PFSK-1 (cell line): ENCODE measurements at regions not wholly inside any gene's neighbourhood (a gene's known extent, or its start where the extent isn't known, plus 50 kb on each side); places are given as distances from the start of the nearest gene placed in this dataset.

Experiments
- FOXP2 ChIP-seq: optimal IDR thresholded peaks from 2 replicates; pipeline ENCODE3; 2011; ENCODE audit warnings: borderline replicate concordance, control low read depth, inconsistent platforms; ENCODE audit not compliant: insufficient read depth; ENCODE audit errors: extremely low read length, extremely low read depth
- POLR2AphosphoS5 ChIP-seq: IDR thresholded peaks from 2 replicates; pipeline ENCODE4 v1.6.1; 2012; ENCODE audit warnings: low read depth, mild to moderate bottlenecking, control low read depth, low read length, moderate library complexity
- SIN3A ChIP-seq: IDR thresholded peaks from 2 replicates; pipeline ENCODE4 v1.6.1; 2012; ENCODE audit warnings: mild to moderate bottlenecking, low read length, moderate library complexity, borderline replicate concordance; ENCODE audit not compliant: insufficient read depth
- TAF1 ChIP-seq: IDR thresholded peaks from 2 replicates; pipeline ENCODE4 v1.6.1; 2012; ENCODE audit warnings: low read length, control low read depth, borderline replicate concordance; ENCODE audit not compliant: insufficient read depth
- TF ChIP-seq, protein P1 (sequence below), 2 experiments: IDR thresholded peaks; 2 replicates each; pipeline versions ENCODE4 v1.6.1 to v1.8.0; 2011 to 2012; ENCODE audit warnings: low read depth in 2 of 2, low read length in 2 of 2, control low read depth in 1 of 2, inconsistent platforms in 1 of 2, mild to moderate bottlenecking in 1 of 2, moderate library complexity in 1 of 2; ENCODE audit not compliant: insufficient read depth in 1 of 2

DNA sequence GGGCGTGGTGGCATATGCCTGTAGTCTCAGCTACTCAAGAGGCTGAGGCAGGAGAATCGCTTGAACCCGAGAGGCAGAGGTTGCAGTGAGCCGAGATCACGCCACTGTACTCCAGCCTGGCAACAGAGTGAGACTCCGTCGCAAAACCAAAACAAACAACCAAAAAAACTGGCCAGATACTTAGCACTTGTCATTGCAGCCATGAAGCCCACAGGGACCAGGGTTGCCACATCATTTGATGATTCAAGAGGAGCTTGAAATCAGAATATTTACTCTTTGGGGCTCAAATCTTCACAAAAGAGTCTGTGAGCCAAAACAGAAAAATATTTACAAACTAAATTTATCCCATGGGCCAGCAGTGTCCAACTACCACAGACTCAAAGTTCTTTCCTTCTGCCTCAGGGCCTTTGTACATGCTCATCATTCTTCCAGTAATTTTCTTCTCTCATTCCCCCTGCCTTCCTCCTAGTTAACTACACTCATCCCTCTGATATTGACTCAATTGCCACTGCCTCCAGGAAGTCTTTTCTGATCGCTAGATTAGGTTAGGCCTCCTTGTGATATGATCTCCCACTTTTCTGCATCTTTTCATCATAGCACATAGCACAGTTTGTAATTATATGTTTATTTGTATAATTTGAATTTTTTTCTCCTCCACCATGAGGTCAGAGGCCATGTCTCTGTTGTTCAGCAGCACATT, 130.8 kb upstream of the PLEKHG7 start:
- TF ChIP-seq FOXP2 (no peak), POLR2AphosphoS5 (no peak), SIN3A (no peak)
- TF ChIP-seq, protein P1, sequence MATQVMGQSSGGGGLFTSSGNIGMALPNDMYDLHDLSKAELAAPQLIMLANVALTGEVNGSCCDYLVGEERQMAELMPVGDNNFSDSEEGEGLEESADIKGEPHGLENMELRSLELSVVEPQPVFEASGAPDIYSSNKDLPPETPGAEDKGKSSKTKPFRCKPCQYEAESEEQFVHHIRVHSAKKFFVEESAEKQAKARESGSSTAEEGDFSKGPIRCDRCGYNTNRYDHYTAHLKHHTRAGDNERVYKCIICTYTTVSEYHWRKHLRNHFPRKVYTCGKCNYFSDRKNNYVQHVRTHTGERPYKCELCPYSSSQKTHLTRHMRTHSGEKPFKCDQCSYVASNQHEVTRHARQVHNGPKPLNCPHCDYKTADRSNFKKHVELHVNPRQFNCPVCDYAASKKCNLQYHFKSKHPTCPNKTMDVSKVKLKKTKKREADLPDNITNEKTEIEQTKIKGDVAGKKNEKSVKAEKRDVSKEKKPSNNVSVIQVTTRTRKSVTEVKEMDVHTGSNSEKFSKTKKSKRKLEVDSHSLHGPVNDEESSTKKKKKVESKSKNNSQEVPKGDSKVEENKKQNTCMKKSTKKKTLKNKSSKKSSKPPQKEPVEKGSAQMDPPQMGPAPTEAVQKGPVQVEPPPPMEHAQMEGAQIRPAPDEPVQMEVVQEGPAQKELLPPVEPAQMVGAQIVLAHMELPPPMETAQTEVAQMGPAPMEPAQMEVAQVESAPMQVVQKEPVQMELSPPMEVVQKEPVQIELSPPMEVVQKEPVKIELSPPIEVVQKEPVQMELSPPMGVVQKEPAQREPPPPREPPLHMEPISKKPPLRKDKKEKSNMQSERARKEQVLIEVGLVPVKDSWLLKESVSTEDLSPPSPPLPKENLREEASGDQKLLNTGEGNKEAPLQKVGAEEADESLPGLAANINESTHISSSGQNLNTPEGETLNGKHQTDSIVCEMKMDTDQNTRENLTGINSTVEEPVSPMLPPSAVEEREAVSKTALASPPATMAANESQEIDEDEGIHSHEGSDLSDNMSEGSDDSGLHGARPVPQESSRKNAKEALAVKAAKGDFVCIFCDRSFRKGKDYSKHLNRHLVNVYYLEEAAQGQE (IDR thresholded peaks at IDR 0.05; ENCODE audit: insufficient read depth in 1 of 2, low read depth in 2 of 2, low read length in 2 of 2), result no peak

DNA sequence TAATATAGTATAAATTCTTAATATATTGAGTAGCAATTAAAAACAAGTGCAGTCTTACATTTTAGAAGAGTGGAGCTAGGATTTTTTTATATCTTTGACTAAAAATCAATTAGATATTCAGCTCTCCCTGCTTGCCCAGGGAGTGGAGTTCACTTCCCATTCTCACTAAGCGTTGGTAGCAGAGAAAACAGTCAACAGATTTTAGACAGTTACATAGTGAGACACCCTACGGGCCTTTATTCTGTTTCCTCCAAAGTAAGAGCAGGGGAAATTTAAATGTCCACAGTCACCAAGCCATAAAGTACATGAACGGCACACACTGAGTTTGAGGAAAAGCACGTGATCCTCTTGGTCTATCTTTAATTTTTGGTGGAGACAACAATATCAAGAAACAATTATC, 131.6 kb upstream of the PLEKHG7 start:
- TF ChIP-seq SIN3A, result no peak
- no peak for TF ChIP-seq FOXP2
- TF ChIP-seq, protein P1 (IDR thresholded peaks at IDR 0.05; ENCODE audit: insufficient read depth in 1 of 2, low read depth in 2 of 2, low read length in 2 of 2), result no peak
- TF ChIP-seq POLR2AphosphoS5, result no peak
- TF ChIP-seq TAF1, result no peak

DNA sequence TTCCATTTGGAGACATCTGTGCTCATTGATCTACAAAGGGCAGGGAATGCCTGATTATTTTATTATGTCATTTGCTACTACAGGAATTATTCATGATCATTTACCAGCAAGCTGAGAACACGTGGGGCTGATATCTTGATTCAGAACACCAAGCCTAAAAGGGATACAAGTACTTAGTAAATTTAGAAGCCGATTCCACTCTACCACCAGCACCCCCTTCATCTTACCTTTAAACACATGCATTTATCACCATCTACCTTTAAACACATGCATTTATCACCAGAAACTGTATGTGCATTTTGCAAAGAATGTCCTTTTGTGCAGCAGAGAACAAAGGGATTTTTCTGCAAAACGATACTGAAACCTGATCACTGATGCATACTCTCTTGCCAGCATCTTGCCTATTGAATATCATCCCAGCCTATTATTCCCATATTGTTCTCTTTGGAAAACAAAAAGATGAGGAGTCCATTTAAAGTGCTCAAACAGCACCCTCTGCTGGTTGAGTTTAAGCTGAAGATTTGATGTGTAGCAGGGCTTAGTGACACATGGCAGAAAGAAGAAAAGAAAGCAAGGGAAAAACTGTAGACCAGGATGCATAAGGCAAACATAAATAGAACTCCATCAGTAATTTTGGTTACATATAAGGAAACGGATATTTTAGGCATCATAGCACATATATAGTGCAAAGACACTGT, 132.6 kb upstream of the PLEKHG7 start:
- TF ChIP-seq TAF1, result no peak
- TF ChIP-seq POLR2AphosphoS5, result no peak
- TF ChIP-seq, protein P1 (IDR thresholded peaks at IDR 0.05; ENCODE audit: insufficient read depth in 1 of 2, low read depth in 2 of 2, low read length in 2 of 2), result no peak
- TF ChIP-seq FOXP2, result no peak

DNA sequence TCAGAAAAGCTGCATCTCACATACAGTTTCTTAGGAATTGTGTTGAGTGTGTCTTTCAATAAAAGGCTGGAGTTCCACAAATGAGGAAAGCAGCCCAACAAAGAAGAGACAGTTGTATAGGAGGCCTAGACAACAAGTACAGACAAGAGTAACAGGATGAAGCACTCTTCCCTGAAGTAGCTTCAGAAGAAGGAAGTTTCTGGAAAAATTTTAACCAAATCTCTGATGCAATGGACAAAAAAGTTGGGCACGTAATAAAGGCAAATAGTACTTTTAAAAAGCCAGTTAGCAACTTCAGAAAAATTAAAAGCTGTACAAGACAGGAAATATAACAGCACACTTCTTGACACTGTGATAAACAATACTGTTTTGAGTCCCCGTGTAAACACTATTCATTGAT, 134.1 kb upstream of the PLEKHG7 start:
- TF ChIP-seq FOXP2, result no peak
- TF ChIP-seq SIN3A, result no peak
- no peak for TF ChIP-seq TAF1
- no peak for TF ChIP-seq POLR2AphosphoS5
- TF ChIP-seq, protein P1 (IDR thresholded peaks at IDR 0.05; ENCODE audit: insufficient read depth in 1 of 2, low read depth in 2 of 2, low read length in 2 of 2), result no peak
